ENCODE measurements at regions not wholly inside any gene's neighbourhood (a gene's known extent, or its start where the extent isn't known, plus 50 kb on each side); places are given as distances from the start of the nearest gene placed in this dataset.

- Histone ChIP-seq H3K4me1 (ENCODE audit: insufficient read depth, low read length) (peaks cover 28% of the 10 kb centered on the region), H3K9ac (ENCODE audit: low read length) (no peak overlapping the region), H3K27me3 (ENCODE audit: low read length) (no peaks in the 10 kb centered on the region), H3K9me3 (ENCODE audit: low read length) (no peaks in the 10 kb centered on the region), H3K4me2 (ENCODE audit: low read length) (peak overlapping the region; percentile 53), H3K36me3 (ENCODE audit: low read depth, low read length) (no peaks in the 10 kb centered on the region), H3F3A (ENCODE audit: low read length, unreplicated experiment) (no peaks in the 10 kb centered on the region), H3K9me2 (replicated peaks; ENCODE audit: low read length) (no peaks in the 10 kb centered on the region), H4K20me1 (ENCODE audit: low read length) (no peaks in the 10 kb centered on the region), H3K4me3 (ENCODE audit: low read length) (no peak overlapping the region), H3K79me2 (ENCODE audit: low read length) (no peaks in the 10 kb centered on the region), H3K27ac (ENCODE audit: low read length) (peak overlapping the region; percentile 52), H2AFZ (ENCODE audit: low read length) (no peak overlapping the region)
- ChIA-PET CTCF (interaction anchor here (0.6 to 1.2 kb wide), 2 partner anchors 15 to 134 kb away, joined by 4 read pairs; no protein-coding TSS in a partner anchor), POLR2A (ENCODE audit: unreplicated experiment) (no interaction called here)
- ATAC-seq (peak; percentile 86), DNase-seq (peak; percentile 91)
- TF ChIP-seq EZH2 (IDR thresholded peaks at IDR 0.05; ENCODE audit: low read length, unreplicated experiment) (no peak), EZH2phosphoT487 (IDR thresholded peaks at IDR 0.05; ENCODE audit: borderline replicate concordance, low read length) (no peak), CTCF (conservative IDR thresholded peaks at IDR 0.05; ENCODE audit: low read depth, low read length) (no peak)
- intact Hi-C loops (cut with micrococcal nuclease), result loop anchor here (2.0 to 5.0 kb wide), 2 partner anchors 20 to 70 kb away; no protein-coding TSS in a partner anchor
- no TSS peak for BruUV-seq (replicated peaks)
These were observed 64.8 kb upstream of the LOXL4 start for GRCh38 chr10:98332623-98333269.

- Histone ChIP-seq H3K9me3 (ENCODE audit: low read length) (no peaks in the 10 kb centered on the region), H3K4me1 (ENCODE audit: insufficient read depth, low read length) (peaks cover 29% of the 10 kb centered on the region), H3K4me2 (ENCODE audit: low read length) (no peak overlapping the region), H3K9ac (ENCODE audit: low read length) (no peak overlapping the region), H3K27ac (ENCODE audit: low read length) (no peak overlapping the region), H3F3A (ENCODE audit: low read length, unreplicated experiment) (no peaks in the 10 kb centered on the region), H4K20me1 (ENCODE audit: low read length) (no peaks in the 10 kb centered on the region), H3K4me3 (ENCODE audit: low read length) (no peak overlapping the region), H3K9me2 (replicated peaks; ENCODE audit: low read length) (no peaks in the 10 kb centered on the region), H3K79me2 (ENCODE audit: low read length) (no peaks in the 10 kb centered on the region), H3K36me3 (ENCODE audit: low read depth, low read length) (no peaks in the 10 kb centered on the region), H3K27me3 (ENCODE audit: low read length) (no peaks in the 10 kb centered on the region), H2AFZ (ENCODE audit: low read length) (no peak overlapping the region)
- TF ChIP-seq EZH2phosphoT487 (IDR thresholded peaks at IDR 0.05; ENCODE audit: borderline replicate concordance, low read length) (no peak), CTCF (conservative IDR thresholded peaks at IDR 0.05; ENCODE audit: low read depth, low read length) (peak; percentile 51; the same call in 1 of the 2 replicates), EZH2 (IDR thresholded peaks at IDR 0.05; ENCODE audit: low read length, unreplicated experiment) (no peak)
- no peak for ATAC-seq
- intact Hi-C loops (cut with micrococcal nuclease), result loop anchor here (2.0 to 5.0 kb wide), 2 partner anchors 21 to 70 kb away; no protein-coding TSS in a partner anchor
- BruUV-seq (replicated peaks), result no TSS peak
- no peak for DNase-seq
- POLR2A ChIA-PET (ENCODE audit: unreplicated experiment), result no interaction called here
- CTCF ChIA-PET, result interaction anchor here (1.2 kb wide), 1 partner anchor 135 kb away, joined by 4 read pairs; no protein-coding TSS in a partner anchor
These were observed 63.9 kb upstream of the LOXL4 start for GRCh38 chr10:98331885-98332284.

GRCh38 chr10:98330987-98331386 lies 63.0 kb upstream of the LOXL4 start:
- no peak for ATAC-seq
- H3F3A ChIP-seq (ENCODE audit: low read length, unreplicated experiment), result no peaks in the 10 kb centered on the region
- H3K4me3 ChIP-seq (ENCODE audit: low read length), result no peak overlapping the region
- TF ChIP-seq CTCF (conservative IDR thresholded peaks at IDR 0.05; ENCODE audit: low read depth, low read length) (no peak), EZH2phosphoT487 (IDR thresholded peaks at IDR 0.05; ENCODE audit: borderline replicate concordance, low read length) (no peak), EZH2 (IDR thresholded peaks at IDR 0.05; ENCODE audit: low read length, unreplicated experiment) (no peak)
- H3K27ac ChIP-seq (ENCODE audit: low read length), result no peak overlapping the region
- BruUV-seq (replicated peaks), result no TSS peak
- intact Hi-C loops (cut with micrococcal nuclease), result loop anchor here (5.0 kb wide), 1 partner anchor 71 kb away; no protein-coding TSS in a partner anchor
- no peaks in the 10 kb centered on the region for H3K79me2 ChIP-seq (ENCODE audit: low read length)
- DNase-seq, result no peak
- H3K27me3 ChIP-seq (ENCODE audit: low read length), result no peaks in the 10 kb centered on the region
- peaks cover 29% of the 10 kb centered on the region for H3K4me1 ChIP-seq (ENCODE audit: insufficient read depth, low read length)
- no peaks in the 10 kb centered on the region for H3K9me3 ChIP-seq (ENCODE audit: low read length)
- no peaks in the 10 kb centered on the region for H3K9me2 ChIP-seq (replicated peaks; ENCODE audit: low read length)
- H3K9ac ChIP-seq (ENCODE audit: low read length), result no peak overlapping the region
- ChIA-PET POLR2A (ENCODE audit: unreplicated experiment) (no interaction called here), CTCF (no interaction called here)
- H4K20me1 ChIP-seq (ENCODE audit: low read length), result no peaks in the 10 kb centered on the region
- no peaks in the 10 kb centered on the region for H3K36me3 ChIP-seq (ENCODE audit: low read depth, low read length)
- H2AFZ ChIP-seq (ENCODE audit: low read length), result no peak overlapping the region
- H3K4me2 ChIP-seq (ENCODE audit: low read length), result no peak overlapping the region
